T1000 (cell line): ENCODE measurements at regions not wholly inside any gene's neighbourhood (a gene's known extent, or its start where the extent isn't known, plus 50 kb on each side); places are given as distances from the start of the nearest gene placed in this dataset.

ENCODE experiments used
- DNase-seq: peaks from one replicate; lab custom pipeline; 2025; ENCODE audit warnings: mixed read lengths; lab: John Stamatoyannopoulos, UW

DNA sequence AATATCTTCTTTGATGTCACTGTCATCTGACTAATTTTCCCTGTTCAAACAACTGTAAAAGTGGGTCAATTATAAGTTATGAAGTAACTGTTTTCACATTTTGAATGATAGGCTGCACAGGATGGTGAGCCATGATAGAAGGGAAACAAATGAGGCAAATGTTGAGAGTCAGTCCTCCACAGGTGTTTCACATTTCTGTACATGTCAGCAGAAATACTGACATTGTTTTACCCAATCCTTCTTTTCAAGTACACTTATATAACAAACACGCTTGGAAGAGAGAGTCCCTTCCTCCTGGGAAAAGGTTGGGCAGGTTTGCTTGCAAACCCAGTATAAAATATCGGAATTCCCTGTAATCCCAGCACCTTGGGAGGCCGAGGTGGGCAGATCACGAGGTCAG is 1251.5 kb downstream of the SLC16A7 start:
- DNase-seq, result no peak

DNA sequence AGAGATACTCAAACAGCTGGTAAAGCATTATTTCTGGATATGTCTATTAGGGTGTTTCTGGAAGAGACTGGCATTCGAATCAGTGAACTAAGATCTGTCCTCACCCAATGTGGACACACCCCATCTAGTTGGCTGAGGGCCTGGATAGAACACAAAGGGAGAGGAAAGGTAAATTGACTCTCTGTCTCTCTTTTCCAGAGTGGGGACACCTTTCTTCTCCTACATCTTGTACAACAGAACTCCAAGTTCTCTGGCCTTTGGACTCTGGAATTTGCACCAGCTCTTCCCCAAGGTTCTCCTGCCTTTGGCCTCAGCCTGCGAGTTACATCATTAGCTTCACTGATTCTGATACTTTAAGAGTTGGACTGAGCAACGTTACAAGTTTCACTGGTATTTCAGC is 1253.9 kb downstream of the SLC16A7 start:
- no peak for DNase-seq

DNA sequence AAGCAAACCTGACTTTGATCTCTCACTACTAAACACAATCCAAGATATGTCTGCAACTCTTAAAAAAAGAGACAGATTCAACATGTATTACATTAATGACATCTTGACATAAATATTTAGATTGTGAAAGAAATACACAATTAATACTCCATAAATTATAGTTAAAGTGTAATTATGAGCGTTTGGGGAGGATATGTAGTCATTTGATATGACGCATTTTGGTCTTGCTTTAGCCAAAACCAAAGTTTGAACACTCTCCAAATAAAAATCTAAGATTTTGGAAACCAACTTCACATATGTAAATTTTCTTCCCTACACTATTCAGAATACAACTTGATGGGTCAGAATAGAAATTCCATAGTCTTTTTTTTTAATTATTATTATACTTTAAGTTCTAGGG is 1257.6 kb downstream of the SLC16A7 start:
- DNase-seq, result no peak

DNA sequence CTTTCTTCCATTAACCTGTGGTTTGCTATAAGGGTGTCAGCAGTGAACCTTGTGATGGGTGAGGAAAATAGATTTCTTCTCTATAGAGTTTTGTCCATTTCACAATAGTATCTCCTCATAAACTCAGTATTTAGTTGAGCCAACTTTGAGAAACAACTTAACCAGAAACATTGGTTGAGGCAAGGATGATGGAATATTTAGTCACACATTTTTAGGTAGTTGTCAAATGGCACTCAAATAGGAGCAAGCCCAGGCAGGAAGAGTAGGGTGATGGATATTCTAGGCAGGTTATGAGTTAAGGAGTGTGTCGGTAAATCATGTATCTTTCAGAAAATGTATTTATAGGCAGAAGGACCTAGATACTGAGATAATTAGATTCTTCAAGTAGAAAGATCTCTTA is 1267.6 kb downstream of the SLC16A7 start:
- DNase-seq, result no peak

DNA sequence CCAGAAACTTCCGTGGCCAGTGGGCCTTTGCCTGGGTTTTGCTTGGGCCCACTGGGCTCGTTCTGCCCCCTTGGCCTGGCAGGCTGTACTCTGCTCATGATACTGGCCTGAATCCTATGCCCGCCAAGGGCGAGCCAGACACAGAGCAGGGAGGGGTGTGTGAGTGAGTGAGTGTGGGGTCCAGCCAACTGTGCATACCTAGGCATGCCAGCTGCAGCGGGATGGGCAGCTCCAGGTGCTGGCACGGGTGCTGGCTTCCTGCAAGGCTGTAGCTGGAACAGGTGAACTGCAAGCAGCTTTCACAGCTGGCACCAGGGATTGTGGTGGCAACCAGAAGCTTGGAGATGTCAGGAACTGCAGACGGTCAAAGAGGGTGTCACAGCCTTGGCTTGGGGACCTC is 1276.4 kb downstream of the SLC16A7 start:
- DNase-seq, result no peak

DNA sequence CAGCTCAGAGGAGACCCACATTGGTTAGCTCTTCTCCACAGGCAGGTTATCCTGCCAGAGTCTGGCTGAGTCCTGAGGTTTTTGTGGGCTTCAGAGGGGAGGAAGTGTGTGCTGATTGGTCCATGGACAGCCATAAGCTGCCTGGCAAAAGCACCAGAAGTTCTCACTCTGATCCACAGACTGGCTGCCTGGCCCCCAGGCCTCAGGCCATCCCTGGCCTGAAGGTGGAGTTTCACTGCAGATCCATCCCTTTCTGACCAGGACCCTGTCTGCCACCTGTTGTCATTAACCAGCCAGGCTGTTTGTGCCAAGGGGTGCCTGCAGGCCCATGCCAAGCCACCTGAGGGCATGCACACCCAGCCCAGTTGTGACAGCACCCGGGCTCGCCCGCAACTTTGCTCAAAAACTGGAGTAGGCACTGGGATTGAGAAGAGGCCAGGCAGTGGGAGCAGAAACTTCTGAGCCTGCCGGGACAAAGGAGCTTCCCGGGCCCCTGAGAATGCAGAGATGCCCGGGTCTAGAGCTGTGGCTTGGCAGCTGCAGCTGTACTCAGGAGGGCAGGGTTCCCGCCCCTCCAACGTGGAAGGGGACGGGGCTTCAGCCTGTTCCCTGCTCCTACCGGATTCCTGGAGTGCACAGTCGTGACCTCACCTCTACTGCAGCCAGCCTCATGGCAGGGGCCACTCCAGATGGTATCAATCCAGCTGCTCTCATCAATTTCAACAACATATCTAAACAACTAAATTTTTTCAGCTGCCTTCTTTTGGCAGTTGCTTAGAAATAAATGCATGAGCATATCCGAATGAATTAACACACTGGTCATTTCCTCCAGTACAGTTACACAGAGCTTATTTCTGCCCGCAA is 1277.3 kb downstream of the SLC16A7 start:
- no peak for DNase-seq

DNA sequence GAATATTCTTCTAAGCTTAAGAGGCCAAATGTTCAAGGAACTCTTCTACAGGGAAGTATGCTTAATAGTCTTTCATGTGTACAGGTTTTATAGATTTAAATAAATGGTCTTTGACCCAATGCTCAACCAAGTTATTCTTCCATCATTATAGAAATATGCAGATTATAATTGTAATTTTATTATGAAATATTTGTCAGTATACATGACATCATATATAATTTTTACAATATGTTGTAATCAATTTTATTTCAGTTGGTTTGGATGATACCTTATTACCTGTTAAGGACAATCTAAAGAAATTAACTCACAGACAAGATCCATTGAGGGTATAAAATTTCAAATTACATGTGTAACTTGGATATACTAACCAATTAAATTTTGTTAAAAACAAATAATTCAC is 1278.3 kb downstream of the SLC16A7 start:
- no peak for DNase-seq

DNA sequence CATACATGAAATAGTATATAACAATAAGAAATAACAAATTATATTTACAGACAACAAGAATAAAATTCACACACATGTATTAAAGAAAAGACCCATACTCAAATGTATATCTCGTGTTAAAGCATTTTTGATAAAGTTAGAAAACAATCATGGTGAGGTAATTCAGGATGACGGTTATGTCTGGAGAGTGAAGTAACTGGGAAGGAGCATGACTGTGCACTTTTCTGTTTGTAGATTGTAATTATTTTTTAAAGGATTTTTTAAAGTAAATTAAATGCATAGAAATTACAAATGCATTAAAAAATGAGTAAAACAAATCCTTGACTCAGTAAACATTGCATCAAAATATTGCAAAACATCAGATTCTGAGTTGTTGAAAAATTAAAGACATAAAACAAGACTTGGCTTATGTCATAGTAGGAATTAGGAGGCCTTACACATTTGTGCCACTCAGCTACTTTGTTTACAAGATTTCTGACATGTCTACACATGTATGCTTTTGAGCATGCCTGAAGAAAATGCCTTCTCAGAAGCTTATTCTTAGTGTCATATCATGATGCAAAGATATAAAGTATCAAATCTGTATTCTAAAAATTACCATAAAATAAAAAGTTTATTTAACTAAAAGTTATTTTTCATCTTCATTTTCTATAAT is 1325.1 kb downstream of the SLC16A7 start:
- DNase-seq, result no peak

DNA sequence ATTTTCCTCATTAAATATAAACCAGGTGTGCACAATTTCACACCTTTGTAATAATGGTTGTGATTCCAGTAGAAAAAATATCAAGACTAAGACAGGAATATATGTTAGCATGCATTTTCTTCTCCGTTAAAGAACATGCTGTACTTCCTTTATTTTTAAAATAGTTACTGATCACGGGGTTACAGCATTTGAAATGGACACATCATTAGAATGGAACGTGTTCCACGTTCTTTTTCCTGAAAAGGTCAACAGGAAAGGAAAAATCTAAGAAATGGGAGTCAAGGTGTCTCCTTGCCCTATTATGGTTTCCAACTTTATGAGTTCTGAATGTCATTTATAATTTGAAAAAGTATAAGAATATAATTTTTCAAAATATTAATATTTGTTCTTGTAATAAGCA is 1325.7 kb downstream of the SLC16A7 start:
- DNase-seq, result no peak

DNA sequence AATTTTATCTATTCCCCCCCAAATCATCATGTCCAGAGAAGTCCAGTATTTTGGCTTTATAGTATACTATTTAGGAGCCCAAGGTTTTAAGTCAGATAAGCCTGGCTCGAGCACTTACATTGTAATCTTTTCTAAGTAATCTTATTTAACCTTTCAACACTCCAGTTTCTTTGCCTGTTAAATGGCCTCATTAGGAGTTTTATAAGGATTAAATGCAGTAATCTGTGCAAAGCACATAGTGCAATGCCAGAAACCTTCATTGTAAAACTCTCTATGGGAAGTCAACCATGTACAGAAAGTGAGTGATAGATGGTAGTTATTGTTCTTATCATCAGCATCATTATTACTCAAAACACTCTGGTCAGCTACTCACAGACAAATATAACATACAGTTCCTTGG is 1330.4 kb downstream of the SLC16A7 start:
- no peak for DNase-seq

DNA sequence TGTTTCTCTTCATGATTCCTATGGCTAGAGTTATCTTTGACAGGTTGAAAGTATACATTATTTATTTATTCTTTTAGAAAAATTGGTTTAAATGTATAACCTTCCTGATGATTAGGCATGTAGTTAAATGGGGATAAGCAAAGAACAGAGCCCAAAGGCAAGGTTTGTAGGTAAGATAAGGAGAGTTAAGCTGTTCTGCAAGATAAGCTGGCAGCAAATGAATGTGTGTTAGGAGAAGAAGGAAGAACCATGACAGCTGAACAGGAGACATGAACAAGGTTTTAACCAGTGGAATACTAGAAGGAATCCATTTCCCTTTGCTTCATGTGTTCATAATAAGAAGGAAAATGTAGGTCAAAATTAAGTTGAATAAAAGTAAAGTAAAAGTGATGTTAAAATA is 1330.1 kb upstream of the USP15 start:
- no peak for DNase-seq

DNA sequence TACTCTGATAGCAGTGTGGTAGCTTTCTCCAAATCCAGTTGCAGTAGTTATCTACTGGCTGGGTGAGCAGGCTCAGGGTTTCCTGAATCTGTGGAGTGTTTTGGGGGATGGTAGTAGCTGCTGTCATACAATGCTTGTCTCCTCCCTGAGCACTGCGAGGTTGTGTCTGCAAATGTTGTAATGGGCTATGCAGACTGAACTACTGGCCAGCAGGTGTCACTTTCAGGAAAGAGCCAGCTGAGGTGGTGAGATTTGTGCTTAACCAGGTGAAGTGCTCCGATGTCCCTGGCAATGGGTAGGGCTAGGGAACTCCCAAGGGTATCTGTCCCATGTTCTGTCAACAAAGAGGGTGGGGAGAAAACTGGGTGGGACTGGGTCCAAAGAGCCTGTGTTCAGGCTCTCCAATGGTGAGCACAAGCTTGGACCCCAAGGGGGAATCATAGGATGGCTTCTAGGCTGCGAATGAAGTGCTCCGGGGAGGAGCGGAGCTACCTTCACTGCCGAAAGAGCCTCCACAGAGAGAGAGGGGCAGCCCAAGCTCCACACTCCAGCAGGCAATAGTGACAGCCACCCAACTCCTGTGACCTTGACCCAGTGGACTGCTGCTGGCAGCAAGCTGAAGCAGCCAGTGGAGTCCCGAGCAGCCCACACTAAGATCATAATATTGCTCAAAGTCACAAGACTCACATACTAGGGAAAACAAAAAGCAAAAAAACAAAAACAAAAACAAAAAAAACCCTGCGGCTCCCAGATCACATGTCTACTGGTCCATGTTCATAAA is 1324.0 kb upstream of the USP15 start:
- no peak for DNase-seq

DNA sequence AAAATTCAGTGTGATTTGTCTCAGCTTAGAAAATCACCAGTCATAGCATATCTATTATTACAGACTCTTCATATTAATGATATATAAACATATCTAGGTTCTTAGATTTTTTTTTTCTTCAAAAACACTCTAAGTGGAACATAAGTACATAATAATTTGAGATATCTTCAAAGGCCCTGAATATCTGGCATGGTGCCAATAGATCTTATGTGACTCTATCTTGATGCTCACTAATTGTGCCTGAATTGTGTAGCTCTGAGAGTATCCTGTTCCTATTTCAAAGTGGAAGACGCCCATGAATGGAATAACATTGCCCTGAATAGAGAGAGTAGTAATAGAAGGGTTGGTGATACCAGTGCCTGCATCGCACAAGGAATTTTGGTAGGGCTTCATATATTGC is 1312.7 kb upstream of the USP15 start:
- no peak for DNase-seq

DNA sequence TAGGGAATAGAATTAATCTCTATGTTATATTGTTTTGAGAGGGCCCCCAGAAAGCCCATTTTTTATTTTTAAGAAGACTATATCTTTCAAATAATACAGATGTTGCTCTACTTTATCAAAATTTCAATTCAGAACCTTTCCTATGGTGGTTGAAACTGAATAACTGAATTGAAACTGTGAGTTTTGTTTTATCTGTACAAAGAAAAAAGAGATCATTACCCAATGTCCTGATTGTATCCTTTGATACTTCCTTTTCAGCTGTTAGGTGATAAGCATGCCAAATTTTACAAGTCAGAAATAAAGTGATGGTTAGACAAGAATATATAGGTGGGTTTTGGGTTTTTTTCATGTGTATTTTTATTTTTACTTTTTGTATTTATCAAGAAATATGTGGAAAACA is 1293.1 kb upstream of the USP15 start:
- no peak for DNase-seq

DNA sequence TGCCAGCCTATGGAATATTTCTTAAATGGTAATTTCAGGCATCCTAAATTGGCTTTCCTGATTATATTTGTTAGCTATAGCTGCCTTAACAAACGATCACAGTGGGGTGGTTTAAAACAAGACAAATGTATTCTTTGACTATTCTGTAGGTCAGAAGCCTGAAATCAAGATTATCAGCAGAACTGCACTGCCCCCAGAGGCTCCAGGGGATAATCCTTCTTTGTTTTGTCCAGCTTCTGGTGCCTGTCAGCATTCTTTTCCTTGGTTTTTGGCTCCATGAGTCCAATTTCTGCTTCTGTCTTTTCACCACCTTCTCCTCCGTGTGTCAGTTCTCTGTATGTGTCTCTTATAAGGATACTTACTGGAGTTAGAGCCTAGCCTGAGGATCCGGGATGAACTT is 1282.2 kb upstream of the USP15 start:
- no peak for DNase-seq

DNA sequence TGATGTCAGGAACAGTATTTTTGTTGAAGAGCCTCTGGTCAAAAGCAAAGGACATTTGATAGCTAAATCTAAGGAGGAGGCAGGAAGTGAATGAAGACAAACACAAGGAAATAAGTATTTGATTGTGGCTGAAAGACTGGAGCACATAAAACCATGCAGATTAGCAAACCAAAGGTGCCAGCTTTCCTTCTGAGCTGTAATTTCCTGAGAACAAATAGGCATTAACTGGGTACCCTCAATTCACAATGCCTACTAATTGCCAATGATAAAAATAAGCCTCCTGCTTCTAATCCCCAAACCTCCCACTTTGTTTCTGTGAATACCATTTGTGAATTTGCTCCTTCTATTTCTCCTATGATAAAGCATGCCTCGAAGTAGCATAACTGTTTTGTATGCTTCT is 1279.6 kb upstream of the USP15 start:
- no peak for DNase-seq

DNA sequence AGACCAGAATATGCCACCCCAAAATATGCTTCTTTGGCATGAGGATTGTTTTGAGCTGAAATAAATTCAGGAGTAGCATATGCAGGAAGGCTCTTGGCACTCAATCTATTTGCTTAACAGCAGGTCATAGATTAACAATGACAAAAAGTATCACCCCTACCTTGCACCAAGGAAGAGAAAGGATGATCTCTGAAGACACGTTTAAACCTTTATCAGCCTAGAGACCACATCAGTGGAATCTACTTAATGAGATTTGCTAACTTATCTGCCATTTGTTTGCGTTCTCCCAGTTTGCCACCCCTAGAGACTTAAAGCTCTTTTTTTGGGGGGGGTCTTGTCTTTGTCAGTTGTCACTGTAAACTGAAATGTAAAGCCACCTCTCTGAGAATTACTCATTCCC is 1278.7 kb upstream of the USP15 start:
- DNase-seq, result no peak

DNA sequence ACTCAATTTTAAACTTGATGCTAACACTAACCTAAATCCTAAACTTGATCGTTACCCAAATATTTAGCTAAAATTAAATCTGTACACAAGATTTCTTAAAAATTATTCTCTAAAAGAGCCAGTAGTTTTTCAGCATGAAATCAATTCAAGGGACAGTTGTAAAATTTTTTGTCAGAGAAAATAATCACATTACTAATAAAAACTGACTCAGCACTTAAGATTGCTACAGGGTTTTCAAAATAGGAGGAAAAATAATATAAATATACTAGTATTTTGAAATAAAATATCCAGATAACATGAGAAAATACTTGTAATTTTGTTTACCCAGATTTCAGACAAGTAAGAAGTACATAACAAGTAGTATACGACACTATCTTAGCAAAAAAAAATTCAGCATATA is 1268.1 kb upstream of the USP15 start:
- DNase-seq, result no peak

DNA sequence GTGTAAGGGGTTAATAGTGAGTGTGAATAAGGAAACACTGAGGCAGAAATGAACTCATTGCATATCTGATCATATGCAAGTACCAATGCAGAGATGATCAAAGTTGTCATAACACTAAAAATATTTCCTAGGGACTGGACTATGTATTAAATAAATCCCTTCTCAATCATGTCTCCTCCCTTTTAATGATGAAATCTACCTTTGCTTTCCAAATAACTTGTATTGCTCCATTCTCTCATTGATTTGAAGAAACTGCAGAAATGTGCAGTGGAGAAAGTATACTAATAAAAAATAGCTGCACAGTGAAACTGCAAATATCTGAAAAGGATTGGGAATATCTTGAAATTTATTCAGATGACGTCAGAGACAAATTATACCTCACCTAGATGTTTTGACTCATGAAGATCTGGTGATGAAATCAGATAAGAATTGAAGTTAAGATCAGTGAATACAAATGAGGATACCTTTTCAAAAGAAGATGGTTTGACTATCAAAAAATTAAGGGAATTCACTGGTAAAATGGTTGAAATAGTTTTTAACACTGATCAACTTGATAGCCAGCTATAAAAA is 1264.9 kb upstream of the USP15 start:
- no peak for DNase-seq

DNA sequence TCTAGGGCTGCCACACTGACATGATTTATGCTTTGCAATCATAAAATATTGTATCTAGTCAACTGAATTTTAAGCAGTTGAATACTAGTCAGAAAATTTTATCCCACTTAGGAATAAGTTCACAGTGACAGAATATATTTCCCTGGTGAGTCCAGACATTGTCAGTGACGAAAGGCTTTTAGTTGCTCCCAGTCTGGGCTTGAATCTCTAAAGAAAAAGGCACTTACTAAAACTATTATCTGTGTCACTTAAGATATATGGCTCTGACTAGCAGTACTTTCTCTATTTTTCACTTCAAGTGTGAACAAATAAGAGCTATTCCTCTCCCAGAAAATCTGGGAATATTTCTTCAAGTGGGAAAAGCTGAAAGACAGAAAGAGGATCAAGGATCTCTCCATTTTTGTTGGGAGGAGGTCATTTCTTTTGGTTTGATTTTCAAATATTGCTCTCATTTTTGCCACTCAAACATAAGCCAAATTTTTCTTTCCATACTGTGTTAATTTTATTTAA is 1262.3 kb upstream of the USP15 start:
- no peak for DNase-seq

DNA sequence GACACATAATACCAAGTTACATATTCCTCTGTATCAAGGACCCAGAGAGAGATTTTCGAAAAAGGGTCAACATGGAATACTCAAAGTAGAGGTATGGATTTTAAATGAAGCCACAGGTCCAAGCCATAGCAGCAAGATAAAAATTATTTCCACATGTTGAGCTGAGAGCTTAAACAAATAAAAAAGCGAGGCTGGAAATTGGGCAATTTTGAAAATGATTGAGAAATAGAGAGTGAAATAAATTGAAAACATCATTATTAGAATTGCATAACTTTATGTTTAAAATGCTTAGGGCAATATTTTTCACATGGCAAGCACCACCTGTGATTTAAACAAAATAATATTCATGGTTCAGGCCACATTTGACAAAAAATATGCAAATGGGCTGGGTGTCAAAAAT is 1251.0 kb upstream of the USP15 start:
- no peak for DNase-seq

DNA sequence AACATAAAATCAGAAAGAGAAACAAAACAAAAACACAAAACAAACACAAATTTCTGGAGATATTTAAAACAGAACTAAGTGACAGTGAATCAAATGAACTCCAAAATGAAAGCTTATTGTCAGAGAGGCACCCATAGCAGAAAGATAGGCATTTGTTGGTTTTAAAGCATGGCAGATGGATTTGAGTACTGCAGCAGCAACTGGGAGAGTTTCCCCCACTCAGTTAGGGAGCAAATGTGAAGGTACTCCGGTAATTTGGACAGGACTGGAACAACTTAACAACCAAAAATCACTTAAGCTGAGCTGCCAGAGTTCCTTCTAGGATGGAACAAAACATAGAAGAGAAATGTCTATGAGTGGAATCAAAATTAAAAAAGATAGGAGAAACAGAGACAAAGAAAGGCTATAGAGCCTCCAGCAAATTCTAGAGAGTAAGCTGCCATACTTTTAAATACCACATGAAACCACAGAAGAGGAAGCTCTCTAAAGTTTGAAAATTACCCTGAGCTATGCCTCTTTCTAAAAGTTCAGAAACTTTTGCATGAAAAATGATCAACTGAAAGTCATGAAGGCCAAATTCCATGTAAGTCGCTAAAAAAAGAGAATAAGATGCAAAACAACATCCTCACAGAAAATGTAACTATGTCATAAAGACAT is 1248.3 kb upstream of the USP15 start:
- no peak for DNase-seq
